H1 (cell line): ENCODE measurements at regions not wholly inside any gene's neighbourhood (a gene's known extent, or its start where the extent isn't known, plus 50 kb on each side); places are given as distances from the start of the nearest gene placed in this dataset.

Experiments
- ASH2L ChIP-seq: fragments of 200-600, 300-600 bp; sonication (generic); IDR thresholded peaks from one replicate; pipeline ENCODE4 v1.7.1; 2017; ENCODE audit warnings: low read length
- CHD1 ChIP-seq: IDR thresholded peaks from 2 replicates; pipeline ENCODE4 v1.6.1; 2012; ENCODE audit warnings: low read depth, low read length, improper control_type of control experiment
- FOSL1 ChIP-seq: IDR thresholded peaks from 2 replicates; pipeline ENCODE4 v1.6.1; 2011; ENCODE audit warnings: mild to moderate bottlenecking, low read depth, low read length, moderate library complexity; ENCODE audit not compliant: insufficient read depth
- GABPA ChIP-seq: IDR thresholded peaks from 2 replicates; pipeline ENCODE4 v1.6.1; 2011; ENCODE audit warnings: mild to moderate bottlenecking, low read length, moderate library complexity, borderline replicate concordance; ENCODE audit not compliant: insufficient read depth
- TAF1 ChIP-seq: IDR thresholded peaks from 2 replicates; pipeline ENCODE4 v1.6.1; 2011; ENCODE audit warnings: mild to moderate bottlenecking, low read depth, low read length
- ZNF274 ChIP-seq: IDR thresholded peaks from 2 replicates; pipeline ENCODE4 v1.7.0; 2012; ENCODE audit warnings: low read length, borderline replicate concordance; ENCODE audit errors: extremely low read depth

DNA sequence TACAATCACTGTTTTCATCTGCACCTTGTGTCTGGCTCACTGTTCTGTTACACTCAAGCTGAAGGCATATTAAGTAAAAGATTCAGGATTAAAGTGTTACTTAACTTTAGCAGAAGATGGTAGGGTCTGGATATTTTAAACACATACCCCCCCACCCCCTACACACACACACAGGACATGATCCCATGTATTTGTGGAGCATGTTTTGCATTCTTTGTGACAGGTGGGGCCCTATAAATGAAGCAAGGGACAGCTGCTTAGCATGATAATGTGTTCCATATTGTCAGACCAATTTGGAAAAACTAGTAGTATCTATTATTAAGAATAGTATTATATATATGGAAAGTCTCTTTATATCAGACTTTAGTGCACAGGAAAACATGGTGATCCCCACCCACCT lies 335.2 kb upstream of the TNP1 start (continued):
- TF ChIP-seq FOSL1 (no peak), ASH2L (no peak), CHD1 (no peak), ZNF274 (no peak), GABPA (no peak), TAF1 (no peak)
